ENCODE measurements at regions not wholly inside any gene's neighbourhood (a gene's known extent, or its start where the extent isn't known, plus 50 kb on each side); places are given as distances from the start of the nearest gene placed in this dataset.

GRCh38 chr3:182683858-182684257 is 109.4 kb upstream of the ATP11B start:
- DNase-seq (ENCODE audit: low spot score) = no peak

- DNase-seq (ENCODE audit: low spot score) = no peak
These were observed 107.0 kb upstream of the ATP11B start for GRCh38 chr3:182686033-182686886.

GRCh38 chr3:182690172-182690571 is 103.1 kb upstream of the ATP11B start:
- no peak for DNase-seq (ENCODE audit: low spot score)

DNA sequence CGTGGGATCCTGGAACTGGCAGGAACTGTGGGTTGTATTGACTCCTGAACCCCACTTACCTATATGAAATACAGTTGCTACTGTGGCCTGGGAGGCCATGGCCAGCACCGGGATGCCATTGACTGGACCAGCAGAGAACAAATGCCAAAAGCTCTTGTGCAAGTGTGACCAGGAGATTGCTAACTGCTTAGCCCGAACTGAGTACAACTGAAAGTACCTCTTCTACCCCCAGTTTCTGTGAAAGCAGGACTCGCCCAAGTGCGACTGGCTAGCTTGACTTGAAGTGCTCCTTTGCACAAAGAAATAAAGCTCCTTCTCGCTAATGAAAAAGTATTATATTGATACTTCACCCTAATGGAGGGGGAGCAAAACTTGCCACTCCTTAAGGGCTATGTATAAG is 101.3 kb upstream of the ATP11B start:
- no peak for DNase-seq (ENCODE audit: low spot score)

DNA sequence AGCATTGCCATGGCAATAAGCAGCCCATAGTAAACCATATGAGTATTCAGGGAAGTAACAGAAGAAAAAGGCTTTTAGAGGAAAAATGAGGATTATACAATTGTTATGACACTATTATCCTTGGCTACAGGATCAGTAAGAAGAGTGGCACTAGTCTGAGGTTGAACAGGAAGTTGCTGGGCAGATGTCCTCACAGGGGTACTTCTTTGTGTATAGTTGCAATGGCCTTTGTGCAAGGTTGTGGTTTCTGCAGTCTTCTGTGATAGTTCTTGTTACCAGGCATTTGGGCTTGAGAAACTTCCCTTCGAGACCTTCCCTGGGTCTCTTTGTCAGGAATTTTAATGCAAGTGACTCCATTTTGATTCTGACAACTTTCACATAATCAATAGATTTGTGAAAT is 100.6 kb upstream of the ATP11B start:
- DNase-seq (ENCODE audit: low spot score) = no peak

DNA sequence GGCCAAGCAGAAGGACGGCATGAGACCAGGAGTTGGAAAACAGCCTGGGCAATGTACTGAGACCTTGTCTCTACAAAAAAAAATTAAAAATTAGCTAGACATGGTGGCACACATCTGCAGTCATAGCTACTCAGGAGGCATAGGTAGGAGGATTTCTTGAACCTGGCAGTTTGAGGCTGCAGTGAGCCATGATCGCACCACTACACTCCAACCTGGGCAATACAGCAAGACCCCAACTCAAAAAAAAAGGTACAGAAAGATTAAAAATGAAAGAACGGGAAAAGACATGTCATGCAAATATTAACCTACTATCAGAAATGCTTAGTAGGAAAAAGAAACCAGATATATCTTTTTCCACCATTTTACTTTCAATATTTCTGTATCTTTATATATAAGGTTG is 99.6 kb upstream of the ATP11B start:
- no peak for DNase-seq (ENCODE audit: low spot score)

DNA sequence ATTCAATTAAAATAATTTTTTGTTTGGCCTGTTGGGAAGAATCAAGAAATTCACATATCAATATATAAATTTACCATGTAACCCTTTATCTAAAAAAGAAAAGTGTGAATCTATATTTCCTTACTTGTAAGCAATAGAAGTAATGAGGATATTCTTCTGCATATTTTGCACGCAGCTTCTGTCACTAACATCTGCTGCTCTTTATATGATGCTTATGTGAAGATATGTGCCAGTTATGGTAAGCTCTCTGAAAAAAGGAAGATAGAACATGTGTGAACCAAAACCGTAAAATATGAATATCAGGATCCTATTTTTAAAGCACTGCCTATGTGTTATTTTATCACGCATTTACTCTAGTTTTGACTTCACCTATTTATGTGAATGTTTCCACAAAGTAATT is 96.4 kb upstream of the ATP11B start:
- DNase-seq (ENCODE audit: low spot score) = no peak

DNA sequence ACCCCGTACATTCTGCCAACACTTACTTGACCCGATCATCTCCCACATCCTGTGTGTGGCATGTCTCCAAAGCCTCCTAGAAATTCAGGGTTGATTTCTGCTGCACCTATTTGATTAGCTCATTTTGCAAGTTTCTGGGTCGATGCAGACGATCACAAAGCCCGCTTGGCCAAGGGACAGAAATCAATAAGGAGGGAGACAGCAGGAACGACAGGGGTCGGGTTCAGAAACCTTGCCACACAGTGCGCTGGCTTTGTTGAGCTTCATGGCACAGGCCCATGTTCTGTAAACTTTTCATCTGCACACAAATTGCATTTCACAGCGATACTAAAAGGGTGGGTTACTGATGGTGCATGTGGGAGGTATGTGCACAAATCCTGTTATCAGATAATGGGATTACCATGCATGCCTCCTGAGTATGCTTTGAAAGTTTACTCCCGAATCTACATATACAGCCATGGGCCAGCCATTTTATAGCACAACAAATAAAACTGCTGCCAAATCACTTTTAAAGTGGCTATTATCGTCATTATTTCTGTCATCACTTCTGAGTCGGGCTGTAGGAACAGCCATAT is 95.9 kb upstream of the ATP11B start:
- DNase-seq (ENCODE audit: low spot score) = no peak

DNA sequence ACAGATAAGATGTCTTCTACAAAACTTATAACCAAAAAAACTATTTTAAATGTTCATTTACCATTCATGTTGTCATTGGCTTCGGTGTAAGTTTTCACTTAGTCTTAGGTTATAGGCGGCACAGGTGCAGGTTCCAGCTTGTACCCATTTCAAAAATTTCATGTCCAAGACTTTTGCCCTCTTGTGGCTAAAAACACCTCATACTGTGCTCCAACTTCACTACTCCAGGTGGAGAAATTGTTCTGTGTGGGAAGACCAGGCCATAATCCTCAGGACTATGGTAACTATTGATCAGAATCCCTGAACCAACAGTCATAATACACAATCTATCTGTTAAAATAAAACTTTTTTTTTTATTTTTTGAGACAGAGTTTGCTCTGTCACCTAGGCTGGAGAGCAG is 95.2 kb upstream of the ATP11B start:
- no peak for DNase-seq (ENCODE audit: low spot score)

DNA sequence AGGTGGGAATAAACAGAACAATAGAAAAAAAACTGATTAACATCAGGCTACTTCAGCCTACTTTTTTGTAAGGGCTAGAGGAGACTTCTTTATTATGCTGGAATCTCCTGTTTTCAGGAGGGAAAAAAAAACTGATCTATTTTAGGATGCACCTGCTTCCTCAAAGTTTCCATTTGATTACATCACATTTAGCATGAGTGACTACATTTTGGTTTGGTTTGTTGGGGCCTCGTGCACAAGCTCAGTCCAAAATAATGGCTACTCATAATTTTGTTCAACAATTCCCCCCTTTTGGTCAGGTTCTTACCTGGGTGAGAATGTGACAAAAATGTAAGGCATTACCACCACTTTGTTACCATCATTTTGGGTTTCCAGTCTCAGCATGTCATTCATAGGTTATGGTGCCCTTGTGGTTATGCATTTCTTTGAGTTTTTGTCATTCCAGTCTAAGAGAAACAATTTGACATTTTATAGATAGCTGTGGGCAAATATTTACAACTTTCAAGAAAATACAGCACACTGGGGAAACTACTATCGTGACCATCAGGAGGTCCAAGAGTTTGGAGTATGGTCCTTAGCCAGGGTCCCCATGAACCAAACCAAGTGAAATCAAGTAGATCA is 93.6 kb upstream of the ATP11B start:
- no peak for DNase-seq (ENCODE audit: low spot score)

DNA sequence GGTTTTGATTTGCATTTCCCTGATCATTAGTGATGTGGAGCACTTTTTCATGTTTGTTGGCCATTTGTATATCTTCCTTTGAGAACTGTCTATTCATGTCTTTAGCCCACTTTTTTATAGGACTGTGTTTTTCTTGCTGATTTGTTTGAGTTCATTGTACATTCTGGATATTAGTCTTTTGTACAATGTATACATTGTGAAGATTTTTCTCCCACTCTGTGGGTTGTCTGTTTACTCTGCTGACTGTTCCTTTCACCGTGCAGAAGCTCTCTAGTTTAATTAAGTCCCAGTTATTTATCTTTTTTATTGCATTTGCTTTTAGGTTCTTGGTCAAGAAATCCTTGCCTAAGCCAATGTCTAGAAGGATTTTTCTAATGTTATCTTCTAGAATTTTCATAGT is 91.1 kb upstream of the ATP11B start:
- no peak for DNase-seq (ENCODE audit: low spot score)

GRCh38 chr3:182703233-182703632 is 90.1 kb upstream of the ATP11B start:
- no peak for DNase-seq (ENCODE audit: low spot score)

DNA sequence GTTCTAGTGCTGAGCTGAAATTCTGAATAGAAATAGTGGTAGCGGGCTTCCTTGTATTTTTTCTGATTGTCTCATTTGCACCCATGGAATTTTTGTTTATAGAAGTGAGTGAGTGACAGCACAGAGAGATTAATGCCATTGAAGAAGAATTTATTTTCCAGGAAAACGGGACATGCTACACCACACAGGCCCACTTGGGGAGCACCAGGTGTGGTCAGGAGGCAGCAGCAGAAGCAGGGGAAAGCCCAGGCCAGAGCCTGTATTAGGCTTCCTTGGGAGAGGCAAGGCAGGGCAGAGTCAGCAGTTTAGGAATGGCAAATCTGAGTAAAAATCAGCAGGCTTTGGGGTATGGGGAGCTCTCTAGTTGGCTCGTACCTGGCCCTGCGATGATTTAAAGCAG is 88.4 kb upstream of the ATP11B start:
- no peak for DNase-seq (ENCODE audit: low spot score)

DNA sequence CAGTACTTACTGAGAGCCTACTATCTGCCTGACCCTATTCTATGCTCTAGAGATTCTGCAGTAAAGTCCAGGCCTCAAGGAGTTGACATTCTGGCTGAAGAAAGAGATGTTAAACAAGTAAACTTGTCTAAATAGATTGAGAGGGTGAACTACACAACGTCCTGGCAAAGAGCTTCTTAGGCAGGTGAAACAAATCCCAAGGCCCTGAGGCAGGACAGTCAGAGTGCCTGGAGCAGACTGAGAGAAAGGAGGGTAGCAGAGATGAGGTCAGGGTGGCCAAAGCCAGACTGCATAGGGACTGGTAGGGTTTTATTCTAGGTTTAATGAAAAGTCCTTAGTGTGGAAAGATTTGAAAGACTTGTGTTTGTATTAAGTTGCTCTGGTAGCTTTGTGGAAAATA is 84.5 kb upstream of the ATP11B start:
- no peak for DNase-seq (ENCODE audit: low spot score)

DNA sequence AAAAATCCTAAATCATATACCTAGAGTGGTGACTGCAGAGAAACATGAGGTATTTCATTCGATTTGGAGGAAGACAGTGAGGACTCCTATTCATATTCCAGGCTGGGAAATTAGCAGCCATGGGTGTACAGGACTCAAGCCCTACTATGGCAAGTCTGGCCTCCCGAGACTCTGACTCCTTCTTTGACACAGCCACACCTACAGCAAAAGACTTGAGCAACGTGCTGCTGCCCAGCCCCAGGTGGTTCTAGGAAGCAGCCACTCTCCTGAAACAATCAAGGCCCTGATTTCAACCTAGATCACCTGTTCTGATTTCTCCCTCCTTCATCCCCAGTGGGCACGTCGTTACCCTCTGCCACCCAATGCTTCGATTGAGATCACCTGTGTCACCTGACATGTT is 84.0 kb upstream of the ATP11B start:
- DNase-seq (ENCODE audit: low spot score) = no peak

DNA sequence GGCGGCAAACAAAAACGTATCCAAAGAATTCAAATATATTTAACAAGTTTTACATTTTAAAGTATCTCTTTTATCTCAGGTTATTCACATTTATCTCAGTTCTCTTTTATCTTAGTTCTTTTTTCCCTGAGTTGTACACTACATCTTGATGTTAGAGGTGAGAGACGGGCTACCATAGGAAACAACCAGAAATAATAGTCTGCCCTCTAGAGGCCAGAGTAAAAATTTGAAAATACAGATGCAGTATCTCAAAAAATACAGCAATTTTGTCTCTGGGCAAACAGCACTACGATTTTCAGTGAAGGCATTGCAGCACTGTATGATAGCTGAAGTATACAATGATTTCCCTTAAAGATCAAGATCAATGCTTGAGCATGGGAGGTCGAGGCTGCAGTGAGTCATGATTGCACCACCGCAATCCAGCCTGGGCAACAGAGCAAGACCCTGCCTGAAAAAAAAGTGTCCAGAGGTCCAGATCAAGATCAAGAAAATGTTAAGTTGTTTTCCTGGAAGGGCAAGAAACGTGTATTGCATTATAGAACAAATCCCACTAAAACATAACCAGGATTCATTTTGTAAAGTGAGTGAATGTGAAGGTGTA is 82.6 kb upstream of the ATP11B start:
- DNase-seq (ENCODE audit: low spot score) = no peak

GRCh38 chr3:182711261-182711683 is 82.0 kb upstream of the ATP11B start:
- DNase-seq (ENCODE audit: low spot score) = no peak

DNA sequence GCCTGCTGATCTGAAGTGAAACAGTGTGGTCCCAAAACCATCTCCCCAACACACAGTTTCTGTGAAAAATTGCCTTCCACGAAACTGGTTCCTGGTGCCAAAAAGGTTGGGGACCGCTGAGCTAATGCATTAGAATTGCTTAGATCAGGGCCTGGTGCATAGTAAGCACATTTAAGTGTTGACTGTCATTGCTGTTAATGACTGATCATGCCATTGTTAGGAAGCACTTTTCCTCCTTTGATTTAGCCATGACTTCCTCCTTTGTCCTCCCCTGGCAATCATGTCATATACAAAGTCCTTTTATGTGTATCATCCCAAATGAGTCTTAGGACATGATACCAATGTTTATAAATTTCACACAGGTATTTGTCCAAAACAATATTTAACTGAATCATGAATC is 81.5 kb upstream of the ATP11B start:
- no peak for DNase-seq (ENCODE audit: low spot score)

DNA sequence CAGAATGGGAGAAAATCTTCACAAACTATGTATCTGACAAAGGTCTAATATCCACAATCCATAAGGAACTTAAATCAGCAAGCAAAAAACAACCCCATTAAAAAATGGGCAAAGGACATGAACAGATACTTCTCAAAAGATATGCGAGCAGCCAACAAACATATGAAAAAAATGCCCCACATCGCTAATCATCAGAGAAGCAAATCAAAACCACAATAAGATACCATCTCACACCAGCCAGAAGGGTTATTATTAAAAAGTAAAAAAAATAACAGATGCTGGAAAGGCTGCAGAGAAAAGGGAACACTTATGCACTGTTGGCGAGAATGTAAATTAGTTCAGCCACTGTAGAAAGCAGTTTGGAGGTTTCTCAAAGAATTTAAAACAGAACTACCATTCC is 80.2 kb upstream of the ATP11B start:
- no peak for DNase-seq (ENCODE audit: low spot score)

DNA sequence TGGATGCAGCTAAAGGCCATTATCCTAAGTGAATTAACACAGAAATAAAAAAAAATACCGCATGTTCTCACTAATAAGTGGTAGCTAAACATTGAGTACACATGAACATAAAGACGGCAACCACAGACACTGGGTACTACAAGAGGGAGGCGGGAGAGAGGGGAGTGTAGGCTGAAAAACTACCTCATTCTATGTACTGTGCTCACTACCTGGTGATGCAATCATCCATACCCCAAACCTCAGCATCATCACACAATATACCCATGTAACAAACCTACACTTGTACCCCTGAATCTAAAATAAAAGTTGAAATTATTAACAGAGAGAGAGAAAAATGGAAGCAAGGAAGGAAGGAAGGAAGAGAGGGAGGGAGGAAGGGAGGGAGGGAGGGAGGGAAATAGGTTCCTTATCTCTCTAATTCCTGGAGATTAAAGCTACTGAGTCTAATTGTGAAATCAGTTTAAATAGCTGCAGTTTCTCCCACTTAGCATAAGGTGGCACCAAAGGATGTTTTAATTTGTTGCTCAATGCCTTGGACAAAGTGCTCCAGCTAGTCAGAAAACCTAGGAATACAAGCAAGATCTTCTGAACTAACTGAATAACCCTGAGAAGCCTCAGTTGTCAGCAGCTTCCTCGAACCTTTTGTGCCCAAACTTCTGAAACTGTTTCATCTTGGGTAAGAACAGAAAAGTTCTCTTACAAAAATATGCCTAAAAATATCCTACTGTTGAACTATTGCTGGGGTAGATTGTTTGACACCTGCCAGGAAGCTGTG is 79.4 kb upstream of the ATP11B start:
- DNase-seq (ENCODE audit: low spot score) = peak; percentile 42

GRCh38 chr3:182715006-182715405 is 78.3 kb upstream of the ATP11B start:
- no peak for DNase-seq (ENCODE audit: low spot score)

DNA sequence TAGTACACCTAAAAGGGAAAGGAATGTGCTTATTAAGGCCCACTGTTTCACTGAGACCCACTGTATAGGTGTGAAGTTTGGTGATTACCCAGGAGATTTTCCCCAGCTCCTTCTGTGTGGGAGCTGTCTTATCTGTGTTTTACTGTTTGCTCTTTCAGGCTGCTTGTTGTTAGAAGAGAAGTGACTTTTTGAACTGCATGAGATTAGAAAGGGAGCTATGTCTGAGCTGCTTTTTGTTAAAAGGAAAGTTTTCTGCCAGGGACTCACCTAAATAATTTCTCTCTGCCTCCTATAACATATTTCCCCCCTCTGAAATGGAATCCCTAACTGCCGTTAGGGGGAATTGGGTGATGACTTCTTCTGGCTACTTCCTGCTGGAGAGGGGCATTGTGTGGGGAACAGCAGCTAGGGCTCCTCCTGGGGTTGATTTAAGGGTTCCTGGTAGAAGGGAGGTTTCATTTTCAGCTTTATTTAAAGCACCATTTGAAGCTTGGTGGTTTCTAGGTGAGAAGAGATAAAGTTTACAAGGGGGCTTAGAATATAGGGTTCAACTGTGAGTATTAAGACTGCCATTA is 77.1 kb upstream of the ATP11B start:
- DNase-seq (ENCODE audit: low spot score) = no peak

Data from HuH-7.5 (cell line).